CD4-positive, alpha-beta T cell treated with Interleukin-6 for 4 hours (primary cell): ENCODE measurements at regions not wholly inside any gene's neighbourhood (a gene's known extent, or its start where the extent isn't known, plus 50 kb on each side); places are given as distances from the start of the nearest gene placed in this dataset.

ENCODE experiments used
- DNase-seq: peaks from one replicate; pipeline ENCODE4 v3.0.0-alpha.2; 2020; ENCODE audit warnings: mixed read lengths

DNA sequence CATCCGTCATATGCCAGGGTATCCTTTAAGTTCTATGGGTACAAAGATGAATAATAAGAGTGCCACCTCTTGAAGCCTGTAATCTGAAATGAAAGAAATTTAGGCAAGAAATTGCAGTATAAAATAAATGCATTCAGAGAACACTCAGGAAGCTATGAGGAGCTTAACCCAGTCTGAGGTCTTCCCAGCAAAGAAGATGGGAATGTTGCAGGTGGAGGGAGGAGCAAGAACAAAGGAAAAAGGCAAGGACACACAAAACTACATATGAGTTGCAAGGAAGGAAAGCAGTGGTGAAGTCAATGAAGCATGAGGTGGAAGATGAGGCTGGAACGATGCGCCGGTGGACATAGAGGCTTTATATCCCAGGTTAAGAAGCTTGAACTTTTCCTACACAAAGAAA is 67.0 kb upstream of the DST start:
- no peak for DNase-seq

GRCh38 chr6:56708810-56709597 is 66.3 kb upstream of the DST start:
- no peak for DNase-seq

GRCh38 chr6:56706981-56707726 is 64.5 kb upstream of the DST start:
- no peak for DNase-seq

DNA sequence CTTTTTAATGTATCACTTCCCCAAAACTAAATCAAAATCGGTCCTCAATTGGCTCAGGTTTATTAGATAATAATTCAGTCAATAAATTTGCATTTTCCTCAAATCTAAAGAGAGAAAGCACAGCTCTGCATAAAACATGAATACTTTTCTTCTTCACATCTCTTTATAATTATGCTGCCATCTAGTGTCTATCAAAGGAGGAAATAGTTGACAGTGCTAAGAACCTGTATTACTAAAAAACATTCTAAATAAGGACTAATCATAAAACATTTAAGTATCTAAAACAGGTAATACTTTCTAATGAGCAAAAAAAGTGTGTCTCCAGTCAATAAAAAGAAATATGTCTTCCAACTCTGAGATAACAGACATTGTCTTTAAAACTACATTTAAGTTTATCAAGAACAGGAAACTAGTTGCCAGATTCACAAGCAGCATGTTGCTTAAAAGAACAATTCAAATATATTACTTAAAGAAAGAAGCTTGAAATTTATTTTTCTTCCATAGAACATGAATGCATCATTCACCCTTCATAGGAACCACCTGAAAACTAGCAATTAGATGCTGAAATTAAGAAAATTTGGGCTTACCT is 56.5 kb upstream of the DST start:
- DNase-seq, result no peak

DNA sequence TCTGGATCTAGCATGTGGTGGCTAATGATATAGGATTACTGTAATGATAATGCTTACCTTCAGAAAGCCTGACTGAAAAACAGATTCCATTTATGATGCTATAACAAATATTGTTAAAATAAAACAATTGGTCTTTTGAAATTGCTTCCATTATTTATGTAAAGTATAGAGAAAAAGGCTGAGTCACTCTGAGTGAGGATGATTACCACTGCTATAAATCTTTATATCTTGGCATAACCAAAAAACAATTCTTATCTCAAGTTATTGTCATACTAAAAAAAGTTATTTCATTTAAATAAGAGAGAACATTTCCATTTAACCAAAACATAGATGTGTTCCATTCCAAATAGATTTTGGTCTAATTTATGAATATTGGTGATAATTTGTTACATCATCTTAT is 53.0 kb upstream of the DST start:
- DNase-seq, result no peak

DNA sequence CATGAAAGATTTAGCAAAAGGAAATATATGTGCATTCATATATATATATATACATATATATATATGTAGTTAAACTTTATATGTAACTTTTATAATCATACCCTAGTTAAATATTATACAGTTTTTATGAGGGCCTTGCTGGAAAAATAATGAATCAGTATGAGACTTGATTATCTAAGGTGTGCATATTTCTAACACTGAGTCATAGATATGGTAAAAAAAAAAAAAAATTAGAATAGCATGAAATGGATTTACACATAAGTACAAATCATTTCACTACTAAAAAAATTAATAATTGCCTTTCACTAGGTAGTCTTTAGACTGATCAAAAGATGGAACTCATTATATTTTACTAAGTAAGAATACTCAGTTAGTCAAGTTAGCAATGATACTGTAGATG is 51.3 kb upstream of the DST start:
- DNase-seq, result no peak

DNA sequence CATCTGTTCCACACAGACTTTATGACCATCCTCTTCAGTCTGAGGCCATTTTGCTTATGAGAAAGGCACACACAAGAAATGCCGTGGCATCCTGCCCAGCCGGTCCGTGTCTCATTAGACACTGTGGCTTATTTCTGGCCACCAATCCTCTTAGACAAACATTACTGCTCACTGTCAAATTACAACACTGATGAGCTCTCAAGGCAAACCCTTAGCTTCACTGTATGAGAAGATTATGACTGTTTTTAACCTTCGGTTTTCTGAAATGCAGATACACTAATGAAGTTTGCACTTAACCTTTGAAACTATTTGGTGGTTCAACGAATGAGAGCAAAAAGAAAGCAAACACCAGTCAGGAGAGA is 50.5 kb upstream of the DST start:
- DNase-seq, result no peak

- no peak for DNase-seq
Observed at GRCh38 chr6:56692523-56693245, 50.0 kb upstream of the DST start.
